Endothelial cell of umbilical vein (primary cell): ENCODE measurements at regions not wholly inside any gene's neighbourhood (a gene's known extent, or its start where the extent isn't known, plus 50 kb on each side); places are given as distances from the start of the nearest gene placed in this dataset.

ENCODE experiments used
- GATA2 ChIP-seq: IDR thresholded peaks from 2 replicates; pipeline ENCODE4 v1.7.0; 2011; ENCODE audit warnings: low read depth, mild to moderate bottlenecking, moderate library complexity, mixed read lengths, low read length; ENCODE audit not compliant: insufficient read length, insufficient read depth
- POLR2AphosphoS5 ChIP-seq: IDR thresholded peaks from 2 replicates; pipeline ENCODE4 v1.6.1; 2012; ENCODE audit warnings: low read depth, mild to moderate bottlenecking, control low read depth, low read length, moderate library complexity; ENCODE audit not compliant: insufficient read depth
- TF ChIP-seq, protein P1 (sequence below), 2 donors: IDR thresholded peaks; 1 replicate in 1 of 2; 2 replicates in 1 of 2; pipeline ENCODE4 v1.5.1; 2011; ENCODE audit warnings: low read length in 2 of 2, mild to moderate bottlenecking in 2 of 2, moderate library complexity in 2 of 2, control low read depth in 1 of 2, inconsistent platforms in 1 of 2, low read depth in 1 of 2; ENCODE audit not compliant: insufficient read depth in 1 of 2; ENCODE audit errors: extremely low read depth in 1 of 2

DNA sequence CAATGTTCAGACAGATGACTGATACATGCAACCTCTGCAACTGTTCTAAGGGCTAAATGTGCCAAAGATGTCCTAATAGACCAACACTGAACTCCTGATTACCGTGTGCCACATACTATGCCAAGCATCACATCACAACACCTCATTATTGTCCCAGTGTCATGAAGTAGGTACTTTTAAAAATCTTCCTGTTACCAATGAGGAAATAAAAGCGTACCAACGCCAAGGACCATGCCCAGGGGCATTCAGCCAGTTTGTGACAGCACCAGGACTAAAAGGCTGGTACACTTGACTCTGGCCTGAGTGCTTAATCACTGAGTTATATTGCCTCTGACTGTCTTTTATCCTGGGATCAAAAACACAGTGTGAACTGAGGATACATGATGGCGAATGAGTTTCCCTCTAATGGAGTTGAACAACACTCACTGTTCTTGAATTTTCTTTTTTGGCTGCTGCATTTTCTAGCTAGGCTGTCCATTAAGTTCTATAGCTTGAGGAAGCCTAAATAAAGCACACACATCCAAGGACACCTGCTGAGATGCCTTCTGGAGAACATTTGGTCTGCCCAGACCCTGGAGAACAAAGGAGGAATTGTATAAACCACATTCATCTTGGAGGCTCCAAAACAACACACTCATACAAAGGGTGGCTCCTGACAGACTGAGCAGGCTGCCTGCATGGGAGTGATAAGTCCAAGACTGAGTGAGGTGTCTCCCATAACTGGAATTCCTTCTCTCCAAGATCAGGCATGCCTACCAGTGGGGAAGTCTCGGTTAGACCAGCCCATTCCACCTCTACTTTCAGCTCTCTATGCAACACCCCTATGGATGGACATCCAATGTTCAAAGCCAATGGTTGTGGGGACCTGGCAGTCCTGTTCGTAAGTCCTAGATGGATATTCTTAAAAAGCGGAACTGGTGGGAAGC, 126.7 kb upstream of the PRICKLE2 start:
- TF ChIP-seq POLR2AphosphoS5 (no peak), GATA2 (no peak)
- TF ChIP-seq, protein P1, sequence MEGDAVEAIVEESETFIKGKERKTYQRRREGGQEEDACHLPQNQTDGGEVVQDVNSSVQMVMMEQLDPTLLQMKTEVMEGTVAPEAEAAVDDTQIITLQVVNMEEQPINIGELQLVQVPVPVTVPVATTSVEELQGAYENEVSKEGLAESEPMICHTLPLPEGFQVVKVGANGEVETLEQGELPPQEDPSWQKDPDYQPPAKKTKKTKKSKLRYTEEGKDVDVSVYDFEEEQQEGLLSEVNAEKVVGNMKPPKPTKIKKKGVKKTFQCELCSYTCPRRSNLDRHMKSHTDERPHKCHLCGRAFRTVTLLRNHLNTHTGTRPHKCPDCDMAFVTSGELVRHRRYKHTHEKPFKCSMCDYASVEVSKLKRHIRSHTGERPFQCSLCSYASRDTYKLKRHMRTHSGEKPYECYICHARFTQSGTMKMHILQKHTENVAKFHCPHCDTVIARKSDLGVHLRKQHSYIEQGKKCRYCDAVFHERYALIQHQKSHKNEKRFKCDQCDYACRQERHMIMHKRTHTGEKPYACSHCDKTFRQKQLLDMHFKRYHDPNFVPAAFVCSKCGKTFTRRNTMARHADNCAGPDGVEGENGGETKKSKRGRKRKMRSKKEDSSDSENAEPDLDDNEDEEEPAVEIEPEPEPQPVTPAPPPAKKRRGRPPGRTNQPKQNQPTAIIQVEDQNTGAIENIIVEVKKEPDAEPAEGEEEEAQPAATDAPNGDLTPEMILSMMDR (IDR thresholded peaks at IDR 0.05; ENCODE audit: extremely low read depth in 1 of 2, insufficient read depth in 1 of 2, low read depth in 1 of 2, low read length in 2 of 2), result no peak
